ENCODE measurements at regions not wholly inside any gene's neighbourhood (a gene's known extent, or its start where the extent isn't known, plus 50 kb on each side); places are given as distances from the start of the nearest gene placed in this dataset.

DNA sequence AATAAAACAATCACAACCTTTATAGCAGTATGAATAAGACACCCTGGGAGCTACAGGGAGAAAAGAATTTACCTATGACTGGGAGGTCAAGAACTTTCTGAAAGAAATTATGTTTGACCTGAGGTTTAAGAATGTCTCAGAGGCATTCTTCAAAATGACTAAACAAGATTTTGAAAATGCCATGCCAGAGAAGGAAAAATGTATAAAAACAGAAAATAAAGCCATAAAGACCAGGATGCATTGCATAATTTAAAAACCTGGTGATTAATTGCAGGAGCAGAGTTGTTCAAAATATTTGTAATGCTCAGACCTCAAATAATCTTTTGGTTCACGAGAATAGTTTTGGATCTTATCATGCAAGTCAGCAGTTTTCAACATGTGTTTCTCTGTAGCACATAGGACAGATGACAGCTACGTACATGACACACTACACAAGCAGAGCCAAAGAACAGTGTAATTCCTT lies 954.7 kb upstream of the ARRDC3 start:
- TF ChIP-seq, protein P1, sequence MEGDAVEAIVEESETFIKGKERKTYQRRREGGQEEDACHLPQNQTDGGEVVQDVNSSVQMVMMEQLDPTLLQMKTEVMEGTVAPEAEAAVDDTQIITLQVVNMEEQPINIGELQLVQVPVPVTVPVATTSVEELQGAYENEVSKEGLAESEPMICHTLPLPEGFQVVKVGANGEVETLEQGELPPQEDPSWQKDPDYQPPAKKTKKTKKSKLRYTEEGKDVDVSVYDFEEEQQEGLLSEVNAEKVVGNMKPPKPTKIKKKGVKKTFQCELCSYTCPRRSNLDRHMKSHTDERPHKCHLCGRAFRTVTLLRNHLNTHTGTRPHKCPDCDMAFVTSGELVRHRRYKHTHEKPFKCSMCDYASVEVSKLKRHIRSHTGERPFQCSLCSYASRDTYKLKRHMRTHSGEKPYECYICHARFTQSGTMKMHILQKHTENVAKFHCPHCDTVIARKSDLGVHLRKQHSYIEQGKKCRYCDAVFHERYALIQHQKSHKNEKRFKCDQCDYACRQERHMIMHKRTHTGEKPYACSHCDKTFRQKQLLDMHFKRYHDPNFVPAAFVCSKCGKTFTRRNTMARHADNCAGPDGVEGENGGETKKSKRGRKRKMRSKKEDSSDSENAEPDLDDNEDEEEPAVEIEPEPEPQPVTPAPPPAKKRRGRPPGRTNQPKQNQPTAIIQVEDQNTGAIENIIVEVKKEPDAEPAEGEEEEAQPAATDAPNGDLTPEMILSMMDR (IDR thresholded peaks at IDR 0.05; ENCODE audit: low read depth, low read length): no peak
- TF ChIP-seq POLR2A (IDR thresholded peaks at IDR 0.05; ENCODE audit: extremely low read depth, insufficient read length): no peak

Data from NB4 (cell line).